Spleen (tissue), 11 donors: ENCODE measurements at regions not wholly inside any gene's neighbourhood (a gene's known extent, or its start where the extent isn't known, plus 50 kb on each side); places are given as distances from the start of the nearest gene placed in this dataset.

Source experiments
- DNase-seq: peaks from one replicate; pipeline ENCODE4 v3.0.0-alpha.2; 2020
- H3K27ac ChIP-seq, 8 donors: fragments of 200-600 bp; sonication (generic) in 7 of 8; 1 replicate in 4 of 8; 2 replicates in 4 of 8; pipeline versions ENCODE4 v1.5.0 to v1.8.0; 2016 to 2021; ENCODE audit warnings: inconsistent platforms in 4 of 8, mild to moderate bottlenecking in 4 of 8, moderate library complexity in 1 of 8
- H3K27me3 ChIP-seq, 7 donors: fragments of 200-600 bp; sonication (generic) in 6 of 7; replicated peaks in 1 of 7; 1 replicate in 4 of 7; 2 replicates in 3 of 7; pipeline versions ENCODE4 v1.5.0 to v1.8.0; 2016 to 2021; ENCODE audit warnings: inconsistent platforms in 3 of 7, mild to moderate bottlenecking in 1 of 7
- H3K36me3 ChIP-seq, 6 donors: fragments of 200-600 bp; sonication (generic) in 5 of 6; 1 replicate in 4 of 6; 2 replicates in 2 of 6; pipeline versions ENCODE4 v1.5.0 to v1.8.0; 2016 to 2021; ENCODE audit warnings: inconsistent platforms in 2 of 6
- H3K4me1 ChIP-seq, 6 donors: fragments of 200-600 bp; sonication (generic) in 5 of 6; 1 replicate in 3 of 6; 2 replicates in 3 of 6; pipeline versions ENCODE4 v1.5.0 to v1.8.0; 2016 to 2021; ENCODE audit warnings: inconsistent platforms in 3 of 6
- H3K4me3 ChIP-seq, 8 donors: fragments of 200-600 bp; sonication (generic) in 7 of 8; 1 replicate in 4 of 8; 2 replicates in 4 of 8; pipeline versions ENCODE4 v1.5.0 to v1.8.0; 2016 to 2021; ENCODE audit warnings: inconsistent platforms in 4 of 8, mild to moderate bottlenecking in 4 of 8, moderate library complexity in 2 of 8
- H3K9me3 ChIP-seq, 8 donors: fragments of 200-600 bp; sonication (generic) in 7 of 8; 1 replicate in 4 of 8; 2 replicates in 4 of 8; pipeline versions ENCODE4 v1.5.0 to v1.8.0; 2016 to 2021; ENCODE audit warnings: inconsistent platforms in 4 of 8
- CTCF ChIP-seq, 11 experiments: fragments of 200-600 bp in 7 of 11; fragments of 450-650 bp in 4 of 11; sonication (generic) in 4 of 11; IDR thresholded peaks in 8 of 11; conservative IDR thresholded peaks in 3 of 11; 1 replicate in 7 of 11; 2 replicates in 4 of 11; pipeline versions ENCODE4 v1.4.0 to v1.8.0; 2016 to 2021; ENCODE audit warnings: antibody characterized with exemption in 11 of 11, inconsistent platforms in 4 of 11, mild to moderate bottlenecking in 1 of 11
- POLR2A ChIP-seq, 3 donors: fragments of 450-650 bp; IDR thresholded peaks; one replicate each; pipeline ENCODE4 v1.5.1; 2017; ENCODE audit warnings: antibody characterized with exemption in 3 of 3, mild to moderate bottlenecking in 1 of 3
- POLR2AphosphoS5 ChIP-seq, 3 donors: sonication (generic); formaldehyde crosslinking; IDR thresholded peaks; one replicate each; pipeline ENCODE4 v1.5.1; 2017; ENCODE audit warnings: antibody characterized with exemption in 3 of 3
- WGBS, 5 donors: extraction: QIAGEN DNeasy Blood & Tissue Kit in 3 of 5; methylation state at CpG; one replicate each; pipeline versions ENCODE4 v1.1.5 to v1.1.7; 2013 to 2018; 5-methylcytosine and 5-hydroxymethylcytosine counted together
- intact Hi-C: fragments of 100-400 bp; cut with DNase I; formaldehyde crosslinking; loops from one replicate; pipeline ENCODE4 v1.15.0; 2023; ENCODE audit warnings: low total_unique reads
- donor health status: healthy with polysubstance abuse.
- donor health status: DM: no; HTN: no; CAD: no; lungs with moderate emphysema.
- donor health status: DM: no; HTN: no; CAD: no.
- donor health status: Bipolar disorder and iron deficiency.
- donor health status: healthy.
- donor health status: DM: no; HTN: no; CAD: no.
- donor health status: DM: yes; HTN: yes; CAD: no.

DNA sequence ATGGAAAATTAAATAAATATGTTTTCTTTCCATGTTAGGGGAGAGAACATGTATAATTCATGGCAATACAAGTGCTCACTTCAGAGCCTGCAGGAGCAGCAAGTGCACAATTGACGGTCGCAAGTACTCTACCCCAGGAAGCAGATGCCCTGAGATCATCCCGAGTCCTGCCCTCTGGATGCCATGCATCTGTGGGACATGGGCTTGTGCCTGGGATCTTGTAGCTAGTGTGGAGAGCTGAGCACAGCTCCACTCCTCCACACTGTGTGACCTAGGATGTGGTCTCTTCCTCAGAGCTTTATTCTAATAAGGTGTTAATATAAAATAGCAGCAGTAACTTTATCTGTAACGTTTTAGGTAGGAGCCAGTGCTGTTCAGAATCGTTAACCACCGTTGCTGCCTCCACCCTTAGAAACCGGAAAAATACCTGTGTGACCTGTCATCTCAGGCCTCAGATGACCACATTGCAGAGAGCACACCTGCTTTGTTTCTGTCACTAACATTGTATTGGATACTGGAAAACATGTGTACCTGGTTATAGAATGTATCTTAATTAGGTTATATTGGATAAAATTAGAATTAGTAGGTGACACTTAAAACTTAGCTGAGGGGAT is 105.0 kb upstream of the GOLGA6L6 start:
- DNase-seq, result peak; percentile 76
- Histone ChIP-seq H3K36me3 (no peaks in the 10 kb centered on the region), H3K27me3 (peaks cover 0 to 20% (median 0%) of the 10 kb centered on the region in 7 donors), H3K4me1 (peaks cover 0 to 14% (median 0%) of the 10 kb centered on the region in 6 donors), H3K9me3 (no peaks in the 10 kb centered on the region), H3K4me3 (no peak overlapping the region), H3K27ac (no peak overlapping the region)
- TF ChIP-seq POLR2A (IDR thresholded peaks at IDR 0.05) (no peak), POLR2AphosphoS5 (IDR thresholded peaks at IDR 0.05) (no peak)
- intact Hi-C loops, result no loop called here
- WGBS, 5 donors, result 68 to 88% (median 82%) methylated on average over 7 of the region's 7 CpGs

DNA sequence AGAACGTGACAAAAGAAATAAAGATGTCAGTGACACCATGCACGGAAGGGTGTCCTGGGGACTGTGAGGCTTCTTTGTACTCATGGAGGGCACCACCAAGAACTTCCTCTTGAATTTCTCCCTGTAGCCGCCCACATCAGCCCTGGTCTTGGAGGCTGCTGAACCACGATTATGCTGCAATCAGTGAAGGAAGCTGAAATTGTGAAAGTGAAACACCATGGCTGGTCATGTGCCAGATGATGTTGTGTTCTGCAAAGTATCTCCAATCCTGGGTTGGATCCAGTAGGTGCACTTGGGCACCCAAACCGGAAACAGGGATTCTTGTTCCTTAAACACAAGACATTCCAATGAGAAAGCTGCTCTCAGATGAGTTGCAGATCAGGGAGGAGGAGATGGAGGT is 104.4 kb upstream of the GOLGA6L6 start:
- DNase-seq, result peak; percentile 75
- Histone ChIP-seq H3K27ac (no peak overlapping the region), H3K9me3 (no peaks in the 10 kb centered on the region), H3K4me1 (peaks cover 0 to 14% (median 0%) of the 10 kb centered on the region in 6 donors), H3K4me3 (no peak overlapping the region), H3K36me3 (no peaks in the 10 kb centered on the region), H3K27me3 (peaks cover 0 to 20% (median 0%) of the 10 kb centered on the region in 7 donors)
- WGBS, 5 donors, result 18 to 45% (median 34%) methylated on average over 5 of the region's 5 CpGs
- intact Hi-C loops, result no loop called here
- no peak for TF ChIP-seq POLR2A (IDR thresholded peaks at IDR 0.05)

DNA sequence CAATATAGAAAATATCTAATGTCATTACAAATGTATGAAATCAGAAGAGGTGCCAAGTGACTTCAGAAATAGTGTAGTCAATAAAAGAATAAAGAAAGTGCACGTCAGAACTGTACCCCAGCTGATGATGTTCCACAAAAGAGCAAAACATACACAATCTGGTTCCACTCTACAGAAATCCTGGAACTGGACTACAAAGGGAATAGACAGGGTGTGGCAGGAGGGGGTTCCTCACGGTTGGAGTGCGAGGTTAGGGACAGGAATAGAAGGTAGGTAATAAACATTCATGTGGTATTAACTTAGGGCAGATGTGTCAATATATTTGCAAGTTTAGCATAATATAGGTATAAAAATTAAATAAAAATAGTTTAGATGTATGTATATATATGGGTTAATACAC is 103.3 kb upstream of the GOLGA6L6 start:
- 73 to 91% (median 82%) methylated on average over 3 of the region's 3 CpGs for WGBS, 5 donors
- DNase-seq, result no peak

DNA sequence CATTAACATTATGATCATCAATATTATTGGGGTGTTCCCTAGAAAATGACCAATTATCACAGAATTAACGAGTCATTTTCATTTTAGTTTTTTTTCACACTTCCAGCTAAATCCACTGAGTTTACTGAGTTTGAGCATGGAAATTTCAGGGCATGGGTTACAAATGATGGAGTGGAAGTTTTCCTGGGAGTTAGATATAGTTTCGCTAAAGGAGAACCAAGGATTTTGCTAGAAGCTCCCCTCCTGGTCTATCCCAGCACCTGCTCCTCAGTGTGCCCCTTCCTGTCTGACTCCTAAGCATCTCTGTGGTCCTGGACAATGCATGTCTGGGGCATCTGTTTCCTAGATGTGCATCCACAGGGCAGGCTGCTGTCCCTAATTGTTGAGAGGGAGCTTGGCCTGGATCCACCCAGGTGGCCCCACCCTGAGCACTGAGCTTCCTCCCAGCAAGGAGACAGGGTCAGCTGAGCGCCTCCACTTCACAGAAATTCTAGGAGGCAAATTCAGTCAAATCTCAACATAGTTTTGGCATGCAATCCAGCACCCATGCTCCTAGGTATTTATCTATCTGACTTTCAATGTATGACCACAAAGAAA is 102.3 kb upstream of the GOLGA6L6 start:
- Histone ChIP-seq H3K4me3 (no peak overlapping the region), H3K9me3 (no peaks in the 10 kb centered on the region), H3K4me1 (peaks cover 0 to 14% (median 0%) of the 10 kb centered on the region in 6 donors), H3K27me3 (peaks cover 0 to 20% (median 0%) of the 10 kb centered on the region in 7 donors), H3K27ac (no peak overlapping the region), H3K36me3 (no peaks in the 10 kb centered on the region)
- peak; percentile 74 for DNase-seq
- TF ChIP-seq POLR2A (IDR thresholded peaks at IDR 0.05) (no peak), POLR2AphosphoS5 (IDR thresholded peaks at IDR 0.05) (no peak), CTCF (IDR thresholded peaks at IDR 0.05 in 8 of 11, conservative IDR thresholded peaks at IDR 0.05 in 3 of 11) (no peak)
- 56 to 82% (median 73%) methylated on average over 3 of the region's 3 CpGs for WGBS, 5 donors
- intact Hi-C loops, result no loop called here

More for the DNA sequence above, 103.3 kb upstream of the GOLGA6L6 start:
- Histone ChIP-seq H3K27me3 (peaks cover 0 to 20% (median 0%) of the 10 kb centered on the region in 7 donors), H3K27ac (no peak overlapping the region), H3K36me3 (no peaks in the 10 kb centered on the region), H3K9me3 (no peaks in the 10 kb centered on the region), H3K4me3 (no peak overlapping the region), H3K4me1 (peaks cover 0 to 14% (median 0%) of the 10 kb centered on the region in 6 donors)
- no peak for TF ChIP-seq CTCF (IDR thresholded peaks at IDR 0.05 in 8 of 11, conservative IDR thresholded peaks at IDR 0.05 in 3 of 11)
- no peak for TF ChIP-seq POLR2AphosphoS5 (IDR thresholded peaks at IDR 0.05)
- no peak for TF ChIP-seq POLR2A (IDR thresholded peaks at IDR 0.05)
- intact Hi-C loops, result no loop called here

DNA sequence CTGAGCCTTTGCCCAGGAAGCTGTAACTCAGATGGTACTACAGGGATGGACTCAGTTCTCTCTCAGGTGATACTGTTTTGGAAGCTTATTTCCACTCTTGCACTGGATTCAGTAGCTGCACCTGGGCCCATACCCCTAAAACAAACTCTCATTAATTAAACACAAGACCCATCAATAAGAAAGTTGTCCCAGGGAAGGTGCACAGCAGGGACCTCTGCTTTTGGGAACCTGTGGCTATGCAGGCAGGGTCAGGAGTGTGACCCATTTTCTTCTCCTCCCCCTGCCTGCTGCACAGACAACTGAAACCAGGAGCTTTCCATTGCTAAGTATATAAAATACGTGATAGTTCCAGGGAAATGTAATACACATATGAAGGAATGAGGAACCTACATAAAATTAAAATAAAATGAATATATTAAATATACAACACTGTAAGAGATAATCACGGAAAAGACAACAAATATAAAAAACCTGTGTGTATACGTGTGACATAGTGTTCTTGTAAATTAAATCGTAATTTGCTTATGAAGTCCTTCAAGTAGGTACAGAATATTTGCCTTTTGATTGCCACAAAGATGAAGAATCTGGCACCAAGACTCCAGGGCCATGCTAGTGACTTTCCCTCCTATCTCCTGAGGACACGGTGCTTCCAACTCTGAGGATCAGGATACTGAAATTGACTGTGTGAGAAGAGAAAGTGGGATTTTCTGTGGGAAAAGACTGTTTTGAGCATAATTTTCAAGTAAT is 101.6 kb upstream of the GOLGA6L6 start:
- peaks cover 0 to 14% (median 0%) of the 10 kb centered on the region in 6 donors for H3K4me1 ChIP-seq
- H3K27me3 ChIP-seq, result peaks cover 0 to 20% (median 0%) of the 10 kb centered on the region in 7 donors
- no peak for TF ChIP-seq POLR2AphosphoS5 (IDR thresholded peaks at IDR 0.05)
- no peak for TF ChIP-seq POLR2A (IDR thresholded peaks at IDR 0.05)
- no peak for TF ChIP-seq CTCF (IDR thresholded peaks at IDR 0.05 in 8 of 11, conservative IDR thresholded peaks at IDR 0.05 in 3 of 11)
- DNase-seq, result no peak
- no peak overlapping the region for H3K27ac ChIP-seq
- 63 to 82% (median 79%) methylated on average over 5 of the region's 5 CpGs for WGBS, 5 donors
- H3K4me3 ChIP-seq, result no peak overlapping the region
- no peaks in the 10 kb centered on the region for H3K9me3 ChIP-seq
- H3K36me3 ChIP-seq, result no peaks in the 10 kb centered on the region
- intact Hi-C loops, result no loop called here
